ENCODE measurements at regions not wholly inside any gene's neighbourhood (a gene's known extent, or its start where the extent isn't known, plus 50 kb on each side); places are given as distances from the start of the nearest gene placed in this dataset.

DNA sequence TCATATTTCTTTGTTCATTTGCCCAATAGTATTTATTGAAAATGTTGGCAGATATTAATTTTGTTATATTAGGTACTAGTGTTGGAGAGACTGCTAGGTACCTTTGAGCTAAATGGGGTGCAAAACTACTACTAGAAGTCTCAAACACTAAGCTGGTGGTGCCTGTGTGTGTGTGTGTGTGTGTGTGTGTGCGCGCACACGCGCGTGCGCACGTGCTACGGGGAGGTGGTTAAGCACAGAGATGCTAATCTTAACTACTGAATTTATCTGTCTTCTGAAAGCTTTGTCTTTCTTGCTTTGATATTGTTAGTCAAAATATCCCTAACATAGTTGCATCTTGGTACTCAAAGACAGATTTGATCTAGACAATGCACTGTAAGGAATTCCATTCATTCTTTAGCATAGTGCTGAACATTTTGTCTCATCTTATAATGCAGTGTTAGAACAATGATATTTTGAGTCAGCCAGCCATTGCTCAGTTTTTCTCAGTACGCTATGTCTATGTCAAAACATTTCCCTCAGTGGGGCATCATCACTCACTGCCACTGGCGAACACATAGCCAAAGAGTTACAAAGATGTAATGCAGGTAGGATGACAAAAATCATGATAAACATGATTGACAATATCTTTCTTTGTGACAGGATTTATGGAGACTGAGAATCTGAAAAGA is 396.0 kb upstream of the RGPD4 start:
- Mint-ChIP-seq H3K9me3 (peaks cover 0 to 4% (median 2%) of the 10 kb centered on the region in 7 donors), H3K4me1 (no peaks in the 10 kb centered on the region), H3K4me3 (no peak overlapping the region), H3K27me3 (no peaks in the 10 kb centered on the region), H3K36me3 (no peaks in the 10 kb centered on the region), H3K27ac (no peak overlapping the region)
- ATAC-seq (ENCODE audit: low read depth in 2 of 2) = no peak
- no peak for DNase-seq

DNA sequence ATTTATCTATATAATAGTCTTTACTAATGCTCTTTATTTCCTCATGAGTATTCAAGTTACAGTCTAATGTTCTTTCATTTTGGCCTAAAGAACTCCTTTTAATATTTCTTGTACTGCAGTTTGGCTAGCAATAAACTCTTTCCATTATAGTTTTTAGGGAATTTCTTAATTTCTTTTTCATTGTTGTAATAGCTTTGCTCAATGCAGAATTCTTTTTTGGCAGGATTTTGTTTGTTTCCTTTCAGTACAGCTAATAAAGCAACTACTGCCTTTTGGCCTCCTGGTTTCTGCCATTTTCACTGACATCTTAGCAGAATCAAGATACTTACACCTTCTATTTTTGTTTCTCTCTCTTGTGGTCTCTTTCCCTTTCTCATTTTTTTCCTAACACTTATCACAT is 390.4 kb upstream of the RGPD4 start:
- Mint-ChIP-seq H3K4me3 (no peak overlapping the region), H3K9me3 (peaks cover 0 to 13% (median 3%) of the 10 kb centered on the region in 7 donors)
- no peak for ATAC-seq (ENCODE audit: low read depth in 2 of 2)

GRCh38 chr2:107437265-107437664 is 389.4 kb upstream of the RGPD4 start:
- Mint-ChIP-seq H3K4me1 (no peaks in the 10 kb centered on the region), H3K9me3 (peaks cover 0 to 13% (median 2%) of the 10 kb centered on the region in 7 donors), H3K4me3 (no peak overlapping the region), H3K27ac (no peak overlapping the region), H3K27me3 (no peaks in the 10 kb centered on the region), H3K36me3 (no peaks in the 10 kb centered on the region)
- DNase-seq (no peak), ATAC-seq (ENCODE audit: low read depth in 2 of 2) (no peak)

More for the DNA sequence above, 390.4 kb upstream of the RGPD4 start:
- H3K27me3 Mint-ChIP-seq = no peaks in the 10 kb centered on the region
- no peaks in the 10 kb centered on the region for H3K36me3 Mint-ChIP-seq
- no peaks in the 10 kb centered on the region for H3K4me1 Mint-ChIP-seq
- no peak overlapping the region for H3K27ac Mint-ChIP-seq
- DNase-seq = no peak

DNA sequence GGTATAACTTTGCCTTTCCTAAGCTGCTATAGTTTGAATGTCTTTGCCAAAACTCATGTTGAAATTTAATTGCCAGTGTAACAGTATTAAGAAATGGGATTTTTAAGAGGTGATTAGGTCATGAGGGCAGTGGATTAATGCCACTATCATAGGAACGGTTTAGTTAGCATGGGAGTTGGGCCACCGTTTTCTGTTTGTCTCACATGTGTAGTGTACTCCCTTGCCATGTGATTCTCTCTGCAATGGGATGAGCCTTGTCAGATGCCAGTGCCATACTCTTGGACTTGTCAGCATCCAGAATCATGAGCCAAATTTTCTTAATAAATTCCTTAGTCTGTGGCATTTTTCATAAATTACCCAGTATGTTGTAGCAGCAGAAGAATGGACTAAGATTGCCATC is 388.9 kb upstream of the RGPD4 start:
- ATAC-seq (ENCODE audit: low read depth in 2 of 2) = no peak
- H3K27me3 Mint-ChIP-seq = no peaks in the 10 kb centered on the region
- no peak overlapping the region for H3K4me3 Mint-ChIP-seq
- DNase-seq = no peak
- no peaks in the 10 kb centered on the region for H3K36me3 Mint-ChIP-seq
- H3K27ac Mint-ChIP-seq = no peak overlapping the region
- H3K9me3 Mint-ChIP-seq = peaks cover 0 to 13% (median 2%) of the 10 kb centered on the region in 7 donors
- no peaks in the 10 kb centered on the region for H3K4me1 Mint-ChIP-seq

DNA sequence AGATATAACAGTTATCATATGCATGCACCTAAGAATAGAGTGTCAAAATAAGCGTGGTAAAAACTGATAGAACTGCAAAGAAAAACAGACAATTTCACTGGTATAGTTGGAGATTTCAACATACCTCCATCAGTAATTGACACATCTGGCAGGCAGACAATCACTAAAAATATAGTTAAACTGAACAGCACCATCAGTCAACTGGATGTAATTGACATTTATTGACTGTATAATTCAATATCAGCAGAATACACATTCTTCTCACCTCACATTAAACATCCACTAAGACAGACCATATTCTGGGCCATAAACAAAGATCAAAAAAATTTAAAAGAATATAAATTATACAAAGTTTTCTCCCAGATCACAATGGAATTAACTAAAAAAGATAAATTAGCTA is 378.5 kb upstream of the RGPD4 start:
- peaks cover 0 to 8% (median 2%) of the 10 kb centered on the region in 7 donors for H3K9me3 Mint-ChIP-seq
- DNase-seq (no peak), ATAC-seq (ENCODE audit: low read depth in 2 of 2) (no peak)
- no peaks in the 10 kb centered on the region for H3K4me1 Mint-ChIP-seq
- no peak overlapping the region for H3K27ac Mint-ChIP-seq
- no peak overlapping the region for H3K4me3 Mint-ChIP-seq
- no peaks in the 10 kb centered on the region for H3K36me3 Mint-ChIP-seq
- no peaks in the 10 kb centered on the region for H3K27me3 Mint-ChIP-seq

DNA sequence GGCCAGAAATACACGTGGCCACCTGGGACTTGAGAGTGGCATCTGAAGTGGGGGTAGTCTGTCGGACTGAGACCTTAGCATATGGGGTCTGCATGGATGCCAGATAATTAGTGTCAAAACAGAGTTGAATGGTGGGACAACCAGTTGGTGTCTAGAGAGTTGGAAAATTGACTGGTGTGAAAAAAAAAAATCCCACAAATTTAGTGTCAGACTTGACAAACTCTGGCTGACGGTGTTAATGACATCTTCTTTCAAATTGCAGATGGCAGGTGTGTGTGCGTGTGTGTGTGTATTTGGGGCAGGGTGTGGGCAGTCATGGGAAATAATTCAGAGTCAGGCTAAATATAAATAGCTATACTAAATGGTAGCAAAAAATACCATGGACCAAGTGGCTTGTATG is 365.4 kb upstream of the RGPD4 start:
- Mint-ChIP-seq H3K9me3 (peaks cover 0 to 14% (median 8%) of the 10 kb centered on the region in 7 donors), H3K27ac (no peak overlapping the region), H3K4me1 (no peaks in the 10 kb centered on the region), H3K36me3 (no peaks in the 10 kb centered on the region), H3K27me3 (no peaks in the 10 kb centered on the region), H3K4me3 (no peak overlapping the region)
- ATAC-seq (ENCODE audit: low read depth in 2 of 2) = no peak
- DNase-seq = no peak

DNA sequence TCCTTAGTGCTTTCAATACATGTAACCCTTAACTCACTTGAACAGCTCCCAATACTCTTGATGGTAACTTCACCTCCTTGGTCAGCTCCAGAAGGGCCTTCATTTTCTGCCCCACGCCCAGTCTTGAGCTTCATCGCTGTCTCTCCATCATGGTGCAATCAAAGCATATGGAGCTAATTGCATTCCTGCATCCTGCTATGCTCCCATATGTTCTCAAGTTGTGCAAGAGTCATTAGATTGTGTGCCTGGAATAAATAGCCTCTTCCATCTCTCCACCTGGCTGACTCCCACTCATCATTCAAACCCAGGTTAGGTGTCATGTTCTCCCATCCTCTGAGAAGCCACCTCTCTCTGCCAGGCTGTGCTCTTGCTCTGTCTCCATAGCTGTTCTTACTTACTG is 364.5 kb upstream of the RGPD4 start:
- Mint-ChIP-seq H3K27ac (no peak overlapping the region), H3K27me3 (no peaks in the 10 kb centered on the region), H3K4me3 (no peak overlapping the region), H3K9me3 (peaks cover 0 to 14% (median 8%) of the 10 kb centered on the region in 7 donors), H3K36me3 (no peaks in the 10 kb centered on the region), H3K4me1 (no peaks in the 10 kb centered on the region)
- no peak for ATAC-seq (ENCODE audit: low read depth in 2 of 2)
- no peak for DNase-seq

DNA sequence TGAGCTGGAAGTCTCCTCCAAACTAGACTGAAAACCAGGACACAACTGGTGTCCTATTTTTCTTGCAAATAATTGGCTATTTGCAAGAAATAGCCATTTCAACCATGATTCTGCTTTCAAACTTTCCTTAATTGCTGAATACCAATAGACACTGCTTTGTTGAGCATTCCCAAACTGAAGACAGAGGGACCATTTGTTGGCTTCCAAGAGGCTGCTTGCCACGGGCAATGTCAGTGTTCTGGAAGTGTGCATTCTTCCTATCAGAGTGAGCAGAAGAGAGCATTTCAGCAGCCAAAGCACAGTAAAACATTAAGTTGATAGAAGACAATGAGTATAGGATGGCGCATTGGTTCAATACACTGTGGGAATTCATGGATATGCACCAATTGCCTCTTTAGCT is 360.5 kb upstream of the RGPD4 start:
- Mint-ChIP-seq H3K27me3 (no peaks in the 10 kb centered on the region), H3K9me3 (peaks cover 0 to 17% (median 12%) of the 10 kb centered on the region in 7 donors)

DNA sequence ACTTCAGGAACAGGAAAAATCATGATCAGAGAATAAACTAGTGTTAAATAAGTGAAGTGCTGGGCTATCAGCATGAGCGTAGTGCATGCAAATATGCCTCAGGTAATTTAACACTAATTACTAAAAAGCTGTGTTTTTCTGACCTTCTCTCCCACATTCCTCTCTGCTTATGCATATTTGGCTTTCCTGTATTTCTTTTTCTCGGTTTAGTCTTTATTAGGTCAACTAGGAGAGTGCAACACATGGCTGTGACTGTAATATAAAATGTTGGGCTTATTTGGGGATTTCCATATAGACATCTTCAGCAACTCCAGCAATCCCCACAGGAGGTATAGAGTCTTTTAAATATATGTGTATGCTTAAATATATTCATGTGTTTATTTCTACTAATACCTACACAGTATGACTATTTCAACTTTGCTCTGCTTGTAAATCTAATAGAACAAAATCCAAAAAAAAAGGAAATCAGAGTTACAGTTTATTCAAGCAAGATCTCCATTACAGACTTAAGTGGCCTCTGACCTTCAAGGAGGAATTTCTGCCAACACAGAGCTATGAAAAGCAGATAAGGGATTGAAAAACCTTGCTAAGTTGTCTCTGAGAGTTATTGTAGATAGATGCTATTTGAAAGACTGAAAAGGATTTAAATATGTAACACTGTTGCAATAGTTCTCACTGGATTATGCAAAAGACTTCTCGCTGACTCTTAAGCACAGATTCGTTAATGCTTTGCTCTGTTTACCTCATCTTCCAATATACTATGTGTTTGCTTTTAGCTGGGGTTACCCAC is 359.5 kb upstream of the RGPD4 start:
- no peaks in the 10 kb centered on the region for H3K4me1 Mint-ChIP-seq
- H3K27me3 Mint-ChIP-seq = no peaks in the 10 kb centered on the region
- H3K4me3 Mint-ChIP-seq = no peak overlapping the region
- peaks cover 0 to 16% (median 11%) of the 10 kb centered on the region in 7 donors for H3K9me3 Mint-ChIP-seq
- no peak for DNase-seq
- ATAC-seq (ENCODE audit: low read depth in 2 of 2) = no peak
- no peaks in the 10 kb centered on the region for H3K36me3 Mint-ChIP-seq
- H3K27ac Mint-ChIP-seq = no peak overlapping the region

More for the DNA sequence above, 360.5 kb upstream of the RGPD4 start:
- H3K27ac Mint-ChIP-seq = no peak overlapping the region
- DNase-seq (no peak), ATAC-seq (ENCODE audit: low read depth in 2 of 2) (no peak)
- no peaks in the 10 kb centered on the region for H3K36me3 Mint-ChIP-seq
- no peak overlapping the region for H3K4me3 Mint-ChIP-seq
- H3K4me1 Mint-ChIP-seq = no peaks in the 10 kb centered on the region

- no peaks in the 10 kb centered on the region for H3K36me3 Mint-ChIP-seq
- DNase-seq = no peak
- H3K27me3 Mint-ChIP-seq = no peaks in the 10 kb centered on the region
- no peak overlapping the region for H3K4me3 Mint-ChIP-seq
- H3K9me3 Mint-ChIP-seq = peaks cover 0 to 13% (median 6%) of the 10 kb centered on the region in 7 donors
- no peaks in the 10 kb centered on the region for H3K4me1 Mint-ChIP-seq
- no peak overlapping the region for H3K27ac Mint-ChIP-seq
- no peak for ATAC-seq (ENCODE audit: low read depth in 2 of 2)
These were observed 357.2 kb upstream of the RGPD4 start for GRCh38 chr2:107469437-107469995.

- Mint-ChIP-seq H3K27me3 (no peaks in the 10 kb centered on the region), H3K9me3 (peaks cover 7 to 21% (median 12%) of the 10 kb centered on the region in 7 donors), H3K36me3 (no peaks in the 10 kb centered on the region), H3K4me3 (no peak overlapping the region), H3K4me1 (no peaks in the 10 kb centered on the region), H3K27ac (no peak overlapping the region)
- DNase-seq = no peak
- ATAC-seq (ENCODE audit: low read depth in 2 of 2) = no peak
These were observed 353.5 kb upstream of the RGPD4 start for GRCh38 chr2:107473150-107473549.

DNA sequence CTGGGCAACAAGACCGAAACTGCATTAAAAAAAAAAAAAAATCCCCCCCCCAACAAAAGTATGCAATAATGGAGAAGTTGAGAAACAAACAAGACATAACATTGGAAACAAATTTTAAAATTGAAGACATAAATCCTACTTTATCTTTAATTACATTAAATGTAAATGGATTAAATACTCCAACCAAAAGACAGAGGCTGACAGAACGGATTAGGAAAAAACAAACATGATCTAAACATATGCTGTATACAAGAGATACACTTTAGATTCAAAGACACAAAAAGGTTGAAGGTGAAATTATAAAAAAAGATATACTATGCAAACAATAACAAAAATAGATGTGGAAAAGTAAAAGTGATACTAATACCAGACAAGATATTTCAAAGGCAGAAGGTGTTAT is 350.8 kb upstream of the RGPD4 start:
- H3K9me3 Mint-ChIP-seq = peaks cover 3 to 21% (median 11%) of the 10 kb centered on the region in 7 donors
- DNase-seq (no peak), ATAC-seq (ENCODE audit: low read depth in 2 of 2) (no peak)
- H3K27ac Mint-ChIP-seq = no peak overlapping the region
- H3K4me3 Mint-ChIP-seq = no peak overlapping the region
- no peaks in the 10 kb centered on the region for H3K36me3 Mint-ChIP-seq
- H3K27me3 Mint-ChIP-seq = no peaks in the 10 kb centered on the region
- H3K4me1 Mint-ChIP-seq = no peaks in the 10 kb centered on the region

DNA sequence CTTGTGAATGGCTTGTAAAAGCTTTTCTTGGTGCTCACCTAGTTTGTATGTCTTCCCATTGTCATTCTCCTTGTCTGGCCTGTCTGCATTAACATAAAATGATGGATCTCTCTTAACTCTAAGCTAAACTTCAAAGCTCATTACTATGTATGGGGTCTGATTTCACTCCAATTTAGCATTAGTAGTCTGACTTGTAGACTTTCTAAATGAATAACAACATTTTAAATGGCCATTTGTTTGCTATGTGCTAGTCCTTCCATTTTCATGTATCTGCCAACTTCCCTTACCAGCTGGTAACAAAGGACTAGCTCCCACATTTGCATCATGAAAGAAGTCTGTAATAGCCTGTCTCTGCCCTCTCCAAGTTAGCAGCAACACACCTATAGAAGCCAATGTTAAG is 324.2 kb upstream of the RGPD4 start:
- Mint-ChIP-seq H3K4me1 (no peaks in the 10 kb centered on the region), H3K9me3 (peaks cover 0 to 4% (median 0%) of the 10 kb centered on the region in 7 donors), H3K4me3 (no peak overlapping the region), H3K27ac (no peak overlapping the region), H3K36me3 (no peaks in the 10 kb centered on the region), H3K27me3 (no peaks in the 10 kb centered on the region)
- DNase-seq (no peak), ATAC-seq (ENCODE audit: low read depth in 2 of 2) (no peak)
